ENCODE measurements at regions not wholly inside any gene's neighbourhood (a gene's known extent, or its start where the extent isn't known, plus 50 kb on each side); places are given as distances from the start of the nearest gene placed in this dataset.

DNA sequence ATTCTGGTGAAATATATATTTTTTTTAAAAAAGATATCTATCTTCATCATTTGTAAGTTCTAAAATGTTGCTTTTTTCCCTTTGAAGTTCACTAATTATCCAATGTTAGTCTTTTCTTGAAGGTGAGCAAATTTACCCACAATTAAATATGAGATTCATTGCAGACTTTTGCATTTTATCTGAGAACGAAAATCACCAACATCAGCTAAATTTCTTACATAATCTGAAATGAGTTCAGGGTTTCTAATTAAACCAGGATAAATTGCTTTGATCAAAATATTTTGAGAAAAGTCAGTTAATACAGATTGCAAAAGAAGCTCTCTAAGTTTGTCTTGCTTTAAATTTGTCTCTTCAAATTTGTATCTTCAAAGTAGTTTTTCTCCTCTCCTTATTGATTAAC is 486.4 kb upstream of the FSTL5 start:
- Histone ChIP-seq H3K36me3 (no peaks in the 10 kb centered on the region), H3K27ac (no peak overlapping the region), H3K4me1 (replicated peaks) (no peaks in the 10 kb centered on the region), H3K27me3 (replicated peaks; ENCODE audit: insufficient read depth) (no peaks in the 10 kb centered on the region), H3K4me3 (no peak overlapping the region), H3K9me3 (no peaks in the 10 kb centered on the region)
- no peak for DNase-seq (ENCODE audit: low spot score)
- intact Hi-C loops (cut with DNase I) = no loop called here
- WGBS = 68% methylated on average over 1 of the region's 1 CpG
- TF ChIP-seq POLR2AphosphoS5 (IDR thresholded peaks at IDR 0.05) (no peak), POLR2A (IDR thresholded peaks at IDR 0.05) (no peak)
- TF ChIP-seq, protein P1, sequence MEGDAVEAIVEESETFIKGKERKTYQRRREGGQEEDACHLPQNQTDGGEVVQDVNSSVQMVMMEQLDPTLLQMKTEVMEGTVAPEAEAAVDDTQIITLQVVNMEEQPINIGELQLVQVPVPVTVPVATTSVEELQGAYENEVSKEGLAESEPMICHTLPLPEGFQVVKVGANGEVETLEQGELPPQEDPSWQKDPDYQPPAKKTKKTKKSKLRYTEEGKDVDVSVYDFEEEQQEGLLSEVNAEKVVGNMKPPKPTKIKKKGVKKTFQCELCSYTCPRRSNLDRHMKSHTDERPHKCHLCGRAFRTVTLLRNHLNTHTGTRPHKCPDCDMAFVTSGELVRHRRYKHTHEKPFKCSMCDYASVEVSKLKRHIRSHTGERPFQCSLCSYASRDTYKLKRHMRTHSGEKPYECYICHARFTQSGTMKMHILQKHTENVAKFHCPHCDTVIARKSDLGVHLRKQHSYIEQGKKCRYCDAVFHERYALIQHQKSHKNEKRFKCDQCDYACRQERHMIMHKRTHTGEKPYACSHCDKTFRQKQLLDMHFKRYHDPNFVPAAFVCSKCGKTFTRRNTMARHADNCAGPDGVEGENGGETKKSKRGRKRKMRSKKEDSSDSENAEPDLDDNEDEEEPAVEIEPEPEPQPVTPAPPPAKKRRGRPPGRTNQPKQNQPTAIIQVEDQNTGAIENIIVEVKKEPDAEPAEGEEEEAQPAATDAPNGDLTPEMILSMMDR (IDR thresholded peaks at IDR 0.05) = no peak

GRCh38 chr4:162645381-162645780 is 481.6 kb upstream of the FSTL5 start:
- no peaks in the 10 kb centered on the region for H3K27me3 ChIP-seq (replicated peaks; ENCODE audit: insufficient read depth)
- H3K36me3 ChIP-seq = no peaks in the 10 kb centered on the region
- no peak overlapping the region for H3K4me3 ChIP-seq
- no peak for DNase-seq (ENCODE audit: low spot score)
- no peaks in the 10 kb centered on the region for H3K4me1 ChIP-seq (replicated peaks)
- TF ChIP-seq, protein P1 (IDR thresholded peaks at IDR 0.05) = peak in 1 of 4 experiments; percentile 37
- TF ChIP-seq POLR2A (IDR thresholded peaks at IDR 0.05) = no peak
- no peaks in the 10 kb centered on the region for H3K9me3 ChIP-seq
- intact Hi-C loops (cut with DNase I) = no loop called here
- no peak overlapping the region for H3K27ac ChIP-seq
- WGBS = 34% methylated on average over 4 of the region's 4 CpGs

DNA sequence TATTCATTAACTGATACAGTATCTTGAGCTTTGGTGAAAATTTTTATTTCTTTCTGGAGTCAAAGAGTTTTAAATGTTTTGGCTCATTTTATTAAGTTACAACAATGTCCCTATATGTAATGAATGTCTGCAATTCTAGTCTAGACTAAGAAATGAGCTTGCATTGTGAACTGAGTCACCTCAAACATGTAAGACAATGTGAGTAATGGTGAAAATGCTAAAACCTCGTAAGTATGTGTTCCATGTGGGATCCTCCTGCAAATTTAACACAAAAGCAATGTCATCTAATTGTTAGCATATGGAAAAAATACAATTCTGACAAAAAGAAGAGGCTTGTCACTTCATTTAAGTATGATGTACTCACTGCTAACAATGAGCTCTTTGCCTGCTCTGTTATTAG is 480.5 kb upstream of the FSTL5 start:
- Histone ChIP-seq H3K4me1 (replicated peaks) (no peaks in the 10 kb centered on the region), H3K27me3 (replicated peaks; ENCODE audit: insufficient read depth) (no peaks in the 10 kb centered on the region), H3K4me3 (no peak overlapping the region), H3K27ac (no peak overlapping the region), H3K9me3 (no peaks in the 10 kb centered on the region), H3K36me3 (no peaks in the 10 kb centered on the region)
- WGBS = 66% methylated on average over 1 of the region's 1 CpG
- TF ChIP-seq POLR2AphosphoS5 (IDR thresholded peaks at IDR 0.05) (no peak), POLR2A (IDR thresholded peaks at IDR 0.05) (no peak)
- TF ChIP-seq, protein P1 (IDR thresholded peaks at IDR 0.05) = no peak
- intact Hi-C loops (cut with DNase I) = no loop called here
- no peak for DNase-seq (ENCODE audit: low spot score)

GRCh38 chr4:162640152-162640551 is 476.4 kb upstream of the FSTL5 start:
- H3K27me3 ChIP-seq (replicated peaks; ENCODE audit: insufficient read depth) = no peaks in the 10 kb centered on the region
- H3K27ac ChIP-seq = no peak overlapping the region
- 93% methylated on average over 13 of the region's 13 CpGs for WGBS
- DNase-seq (ENCODE audit: low spot score) = no peak
- intact Hi-C loops (cut with DNase I) = no loop called here
- TF ChIP-seq POLR2AphosphoS5 (IDR thresholded peaks at IDR 0.05) = no peak
- TF ChIP-seq, protein P1 (IDR thresholded peaks at IDR 0.05) = no peak
- TF ChIP-seq POLR2A (IDR thresholded peaks at IDR 0.05) = no peak
- H3K9me3 ChIP-seq = no peaks in the 10 kb centered on the region
- no peaks in the 10 kb centered on the region for H3K36me3 ChIP-seq
- H3K4me3 ChIP-seq = no peak overlapping the region
- H3K4me1 ChIP-seq (replicated peaks) = no peaks in the 10 kb centered on the region

GRCh38 chr4:162634390-162634789 is 470.6 kb upstream of the FSTL5 start:
- Histone ChIP-seq H3K36me3 (no peaks in the 10 kb centered on the region), H3K27me3 (replicated peaks; ENCODE audit: insufficient read depth) (no peaks in the 10 kb centered on the region), H3K4me1 (replicated peaks) (no peaks in the 10 kb centered on the region), H3K27ac (no peak overlapping the region), H3K4me3 (no peak overlapping the region), H3K9me3 (no peaks in the 10 kb centered on the region)
- DNase-seq (ENCODE audit: low spot score) = no peak
- TF ChIP-seq POLR2A (IDR thresholded peaks at IDR 0.05) (no peak), POLR2AphosphoS5 (IDR thresholded peaks at IDR 0.05) (no peak)
- TF ChIP-seq, protein P1 (IDR thresholded peaks at IDR 0.05) = no peak
- WGBS = 69% methylated on average over 2 of the region's 2 CpGs
- intact Hi-C loops (cut with DNase I) = no loop called here
